ENCODE measurements at regions not wholly inside any gene's neighbourhood (a gene's known extent, or its start where the extent isn't known, plus 50 kb on each side); places are given as distances from the start of the nearest gene placed in this dataset.

- DNase-seq (ENCODE audit: low read depth): no peak
- no peak overlapping the region for H3K4me3 ChIP-seq (replicated peaks; ENCODE audit: low read depth, low read length)
- TF ChIP-seq CTCF (IDR thresholded peaks at IDR 0.05; ENCODE audit: low read length, missing control alignments): no peak
These were observed 1617.9 kb upstream of the SEL1L start for GRCh38 chr14:83151571-83151970.

- no peak for TF ChIP-seq CTCF (IDR thresholded peaks at IDR 0.05; ENCODE audit: low read length, missing control alignments)
These were observed 1619.4 kb upstream of the SEL1L start for GRCh38 chr14:83153081-83153480.

GRCh38 chr14:83162361-83162929, 1628.8 kb upstream of the SEL1L start:
- TF ChIP-seq CTCF (IDR thresholded peaks at IDR 0.05; ENCODE audit: low read length, missing control alignments): no peak
- H3K4me3 ChIP-seq (replicated peaks; ENCODE audit: low read depth, low read length): no peak overlapping the region
- no peak for DNase-seq (ENCODE audit: low read depth)

More at GRCh38 chr14:83153081-83153480, 1619.4 kb upstream of the SEL1L start:
- no peak for DNase-seq (ENCODE audit: low read depth)
- no peak overlapping the region for H3K4me3 ChIP-seq (replicated peaks; ENCODE audit: low read depth, low read length)

- no peak overlapping the region for H3K4me3 ChIP-seq (replicated peaks; ENCODE audit: low read depth, low read length)
- no peak for TF ChIP-seq CTCF (IDR thresholded peaks at IDR 0.05; ENCODE audit: low read length, missing control alignments)
- DNase-seq (ENCODE audit: low read depth): no peak
These were observed 1629.4 kb upstream of the SEL1L start for GRCh38 chr14:83163016-83163415.

GRCh38 chr14:83164016-83164415, 1630.4 kb upstream of the SEL1L start:
- TF ChIP-seq CTCF (IDR thresholded peaks at IDR 0.05; ENCODE audit: low read length, missing control alignments): no peak
- DNase-seq (ENCODE audit: low read depth): peak; percentile 16
- H3K4me3 ChIP-seq (replicated peaks; ENCODE audit: low read depth, low read length): no peak overlapping the region

- no peak for TF ChIP-seq CTCF (IDR thresholded peaks at IDR 0.05; ENCODE audit: low read length, missing control alignments)
- no peak overlapping the region for H3K4me3 ChIP-seq (replicated peaks; ENCODE audit: low read depth, low read length)
- DNase-seq (ENCODE audit: low read depth): no peak
These were observed 1630.9 kb upstream of the SEL1L start for GRCh38 chr14:83164591-83164990.

- H3K4me3 ChIP-seq (replicated peaks; ENCODE audit: low read depth, low read length): no peak overlapping the region
- no peak for DNase-seq (ENCODE audit: low read depth)
- no peak for TF ChIP-seq CTCF (IDR thresholded peaks at IDR 0.05; ENCODE audit: low read length, missing control alignments)
These were observed 1636.5 kb upstream of the SEL1L start for GRCh38 chr14:83170165-83170564.

Data from fibroblast of pulmonary artery (primary cell).